Stimulated activated CD4-positive, alpha-beta T cell treated with anti-CD3 and anti-CD28 coated beads, Interleukin-12 subunit alpha, Interleukin-12 subunit beta, amount 100 ng/mL, for 48 hours (primary cell): ENCODE measurements at regions not wholly inside any gene's neighbourhood (a gene's known extent, or its start where the extent isn't known, plus 50 kb on each side); places are given as distances from the start of the nearest gene placed in this dataset.
"Not testable (repeated sequence)": the region's sequence is repeated elsewhere in the genome, so short reads cannot be mapped to it uniquely, and the experiment has no call there.

Experiments used
- DNase-seq, 3 donors: peaks; one replicate each; pipeline ENCODE4 v3.0.0-alpha.2; 2020; ENCODE audit warnings: low read depth in 2 of 3, low spot score in 1 of 3

DNA sequence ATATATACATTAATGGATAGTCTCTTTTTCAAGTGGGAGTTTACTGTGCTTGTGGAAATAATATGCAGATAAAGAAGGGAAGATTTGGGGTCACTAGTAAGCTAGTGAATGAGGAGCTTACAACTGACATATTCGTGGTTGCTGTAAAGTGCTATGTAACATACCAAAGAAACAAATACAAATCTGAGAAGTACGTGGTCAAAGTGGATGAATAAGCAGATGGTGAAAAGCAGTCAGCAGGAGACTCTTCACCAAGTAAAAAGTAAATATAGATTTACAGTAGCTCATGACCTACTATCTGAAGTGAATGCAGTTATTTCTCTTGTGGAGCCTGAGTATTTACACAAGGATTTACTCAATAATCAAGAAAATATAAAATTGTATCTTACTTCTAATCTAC is 136.6 kb upstream of the ELAC2 start:
- no peak for DNase-seq

DNA sequence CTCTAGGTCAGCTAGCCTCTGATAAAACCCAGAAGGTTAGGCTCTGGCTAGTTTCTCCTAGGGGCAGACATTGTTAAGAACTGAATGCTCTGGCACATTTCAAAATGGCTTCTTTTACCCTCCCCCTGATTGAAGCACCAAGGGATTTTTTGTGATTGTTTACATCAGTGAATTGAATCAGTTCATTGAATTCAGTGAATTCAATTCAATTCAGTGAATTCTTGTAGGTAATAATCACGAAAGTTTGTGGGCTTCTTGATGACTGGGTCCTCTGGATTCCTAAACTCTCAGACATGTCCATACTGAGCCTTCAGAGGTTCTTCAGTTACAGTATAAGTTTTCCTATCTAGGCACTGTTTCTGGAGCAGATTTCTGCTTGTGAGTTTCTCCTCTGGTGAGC is 135.2 kb upstream of the ELAC2 start:
- DNase-seq: no peak

DNA sequence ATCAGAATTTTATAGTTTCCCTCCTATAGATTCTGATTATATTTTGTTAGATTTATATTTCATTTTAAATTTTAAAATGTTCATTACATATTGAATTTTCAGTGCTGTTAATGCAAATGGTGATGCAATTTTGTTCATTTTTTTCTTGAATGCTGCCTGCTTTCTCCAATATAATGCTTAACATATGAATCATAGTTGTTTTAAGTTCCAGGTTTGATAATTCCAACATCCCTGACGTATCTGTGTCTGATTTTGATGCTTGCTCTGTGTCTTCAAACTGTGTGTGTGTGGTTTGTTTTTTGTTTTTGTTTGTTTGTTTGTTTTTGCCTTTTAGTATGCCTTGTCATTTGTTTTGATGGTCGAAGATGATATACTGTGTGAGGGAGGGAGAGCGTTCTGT is 134.7 kb upstream of the ELAC2 start:
- no peak for DNase-seq

DNA sequence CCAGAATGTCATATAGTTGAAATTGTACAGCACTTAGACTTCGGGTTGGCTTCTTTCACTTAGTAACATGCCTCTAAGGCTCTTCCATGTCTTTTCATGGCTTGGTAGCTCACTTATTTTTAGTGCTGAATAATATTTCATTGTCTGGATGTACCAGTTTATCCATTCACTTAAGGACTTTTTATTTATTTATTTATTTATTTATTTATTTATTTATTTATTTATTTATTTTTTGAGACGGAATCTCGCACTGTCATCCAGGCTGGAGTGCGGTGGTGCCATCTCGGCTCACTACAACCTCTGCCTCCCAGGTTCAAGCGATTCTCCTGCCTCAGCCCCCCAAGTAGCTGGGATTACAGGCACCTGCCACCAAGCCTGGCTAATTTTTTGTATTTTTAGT is 132.9 kb upstream of the ELAC2 start:
- DNase-seq: not testable (repeated sequence)

DNA sequence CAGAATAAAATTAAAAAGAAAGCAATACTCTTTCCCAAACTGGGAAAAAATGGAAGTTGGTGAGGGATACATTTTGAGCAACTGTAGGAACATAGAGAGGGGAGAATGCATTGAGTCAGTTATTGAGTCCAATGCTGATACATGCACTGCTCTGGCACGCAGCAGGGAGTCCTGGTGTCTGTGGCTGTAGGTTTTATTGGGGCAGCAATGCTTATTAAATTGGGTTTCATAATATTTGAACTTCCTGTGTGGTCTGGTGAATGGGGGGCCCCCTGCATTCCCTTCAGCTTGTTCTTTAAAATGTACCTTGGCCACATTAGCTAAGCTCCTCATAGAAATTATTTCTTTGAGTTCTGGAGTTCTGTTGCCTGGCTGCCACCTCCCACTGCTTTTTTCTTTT is 125.2 kb upstream of the ELAC2 start:
- DNase-seq: no peak

DNA sequence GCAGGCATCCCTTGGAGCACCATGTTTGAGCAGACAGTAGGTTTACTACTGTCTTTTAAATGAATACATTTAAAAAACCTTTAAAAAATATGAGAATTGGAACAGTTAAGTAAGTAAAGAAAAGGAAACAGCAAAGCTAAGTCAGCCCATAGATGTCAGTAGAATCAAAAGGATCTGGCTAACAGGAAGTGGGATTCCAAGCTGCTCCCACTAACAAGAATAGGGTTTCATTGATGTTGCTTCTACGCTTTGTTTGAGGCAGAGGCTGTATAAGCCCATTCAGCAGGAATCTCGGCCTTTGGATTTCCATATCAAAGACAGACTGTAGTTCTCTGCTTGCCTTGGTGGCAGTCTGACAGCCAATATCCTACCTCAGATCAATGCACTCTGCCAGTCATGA is 122.9 kb upstream of the ELAC2 start:
- no peak for DNase-seq

DNA sequence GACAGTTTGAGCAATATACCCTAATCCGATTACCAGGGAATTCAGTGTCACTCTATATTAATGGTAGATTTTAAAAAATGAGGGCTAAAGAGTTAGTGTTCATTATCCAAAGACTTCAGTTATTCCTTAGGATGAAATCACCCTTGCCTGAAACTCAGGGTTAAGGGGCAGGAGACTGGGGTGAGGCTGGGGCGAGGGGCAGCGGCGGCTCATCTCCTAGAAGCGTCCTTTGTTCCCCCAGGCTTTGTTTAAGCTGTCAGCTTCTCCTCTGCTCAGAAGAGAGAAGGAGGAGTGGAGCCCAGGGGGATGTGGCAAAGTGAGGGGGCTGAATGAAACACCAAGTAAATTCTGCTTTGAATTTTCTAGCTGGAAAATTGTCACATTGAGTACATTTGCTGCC is 117.7 kb upstream of the ELAC2 start:
- DNase-seq: no peak

DNA sequence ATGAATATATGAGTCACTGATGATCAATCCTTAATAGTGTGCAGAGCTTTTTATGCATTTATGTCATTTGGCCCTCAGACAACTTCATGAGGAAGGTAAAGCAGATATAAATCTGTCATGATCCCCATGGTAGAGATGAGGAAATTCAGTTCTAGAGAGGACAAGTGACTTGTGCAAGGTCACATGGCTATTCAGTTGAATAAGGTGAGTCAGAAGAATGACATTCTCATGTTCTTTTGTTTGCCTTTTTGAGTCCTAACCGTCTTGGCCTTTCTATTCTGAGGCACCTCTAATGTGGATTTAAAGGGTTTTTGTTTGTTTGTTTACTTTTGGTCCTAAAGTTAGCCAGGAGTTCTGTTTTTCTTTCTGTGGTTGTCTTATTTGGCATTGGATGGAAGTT is 116.2 kb upstream of the ELAC2 start:
- DNase-seq: no peak

DNA sequence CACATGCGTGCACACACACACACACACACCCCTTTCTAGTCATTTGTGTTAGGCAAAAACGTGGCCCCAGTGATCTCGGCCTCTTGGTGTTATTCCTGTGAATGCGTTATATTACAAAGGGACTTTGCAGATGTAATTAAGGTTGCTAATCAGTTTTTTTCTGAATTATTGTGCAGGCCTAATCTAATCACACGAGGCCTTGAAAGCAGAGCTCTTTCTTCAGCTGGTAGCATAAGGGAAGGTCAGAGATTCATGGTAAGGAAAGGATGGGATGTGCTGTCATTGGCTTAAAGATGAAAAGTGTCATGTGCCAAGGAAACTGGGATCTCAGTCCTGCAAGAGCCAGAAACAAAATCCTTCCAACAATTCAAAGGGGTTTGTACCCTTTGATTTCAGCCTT is 113.4 kb upstream of the ELAC2 start:
- no peak for DNase-seq

DNA sequence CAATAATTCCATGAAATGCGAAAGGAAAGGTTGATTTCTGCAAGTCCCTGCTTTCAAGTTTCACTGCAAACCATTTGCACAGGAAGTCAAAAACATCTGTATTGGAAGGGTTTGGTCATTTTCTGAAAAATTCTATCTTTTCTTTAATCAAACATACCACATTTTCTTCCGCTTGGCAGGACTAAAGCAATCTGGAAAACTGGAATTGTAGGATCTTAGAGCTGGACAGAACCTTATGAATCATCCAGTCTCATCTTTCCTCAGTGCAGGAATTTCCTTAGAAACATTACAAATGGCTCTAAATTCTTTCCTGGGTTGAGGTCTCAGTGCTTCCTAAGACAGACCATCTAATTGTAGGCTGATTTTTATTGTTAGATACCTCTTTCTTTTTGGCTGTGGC is 111.5 kb upstream of the ELAC2 start:
- DNase-seq: no peak

DNA sequence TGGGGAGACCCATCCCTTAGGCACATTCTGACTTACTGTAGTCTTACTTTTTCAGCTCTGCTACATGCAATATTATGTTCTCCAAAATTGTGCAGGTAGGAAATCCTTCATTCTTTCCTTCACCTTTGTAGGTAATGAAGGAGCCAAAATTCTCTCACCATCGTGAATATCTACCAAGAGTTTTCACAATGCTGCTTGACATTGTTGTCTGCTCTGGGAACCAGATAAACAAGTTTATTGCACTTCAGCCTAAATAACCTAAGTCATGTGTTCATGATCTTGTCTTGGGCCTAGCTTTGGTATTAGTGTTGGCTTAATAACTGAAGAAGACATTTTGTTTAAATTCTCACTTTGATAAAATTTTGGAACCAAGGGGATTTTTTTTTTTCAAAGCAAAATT is 110.8 kb upstream of the ELAC2 start:
- no peak for DNase-seq

DNA sequence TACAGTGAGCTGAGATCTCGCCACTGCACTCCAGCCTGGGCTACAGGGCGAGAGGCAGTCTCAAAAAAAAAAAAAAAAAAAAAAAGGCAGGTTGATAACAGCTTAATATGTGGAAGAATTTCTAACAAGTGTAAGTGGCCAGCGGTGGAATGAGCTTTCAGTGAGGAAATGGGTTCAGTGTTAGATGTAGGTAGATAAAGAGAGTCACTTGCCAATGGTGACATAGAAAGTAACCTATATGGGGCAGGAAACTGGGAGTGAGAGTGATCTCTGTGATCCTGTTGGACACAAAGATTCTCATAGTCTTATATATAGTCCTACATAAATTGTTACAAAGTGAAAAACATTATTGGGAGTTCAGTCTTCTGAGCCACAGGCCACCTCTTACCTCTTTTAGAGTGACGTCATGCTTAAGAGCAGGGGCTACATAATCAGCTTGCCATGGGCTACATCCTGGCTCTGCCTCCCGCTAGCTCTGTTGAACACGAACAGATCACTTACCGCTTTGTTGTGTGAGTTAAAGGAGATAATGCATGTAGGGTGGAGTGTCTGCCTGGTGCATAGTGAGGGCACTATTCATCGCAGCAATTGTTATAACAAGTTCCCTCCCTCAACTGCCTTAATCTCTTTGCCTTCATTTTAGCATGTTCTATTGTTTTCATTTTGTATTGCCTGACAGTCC is 110.2 kb upstream of the ELAC2 start:
- DNase-seq: no peak

DNA sequence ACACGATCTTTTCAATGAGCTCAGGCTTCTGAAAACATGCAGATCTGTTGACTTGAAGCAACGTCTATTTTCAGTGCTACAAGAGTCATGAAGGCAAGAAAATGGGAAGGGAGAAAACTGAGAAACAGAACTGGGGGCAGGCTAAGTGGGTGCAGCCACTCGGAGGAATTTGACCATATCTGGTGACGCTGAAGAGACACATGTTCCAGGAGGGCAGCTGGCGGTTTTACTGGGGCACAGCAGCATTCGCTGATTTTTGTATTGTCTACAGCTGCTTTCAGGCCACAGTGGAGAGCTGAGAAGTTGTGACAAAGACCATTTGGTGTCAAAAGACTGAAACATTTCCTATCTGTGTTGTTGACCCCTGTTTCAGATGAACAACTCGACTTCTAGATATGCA is 103.0 kb upstream of the ELAC2 start:
- no peak for DNase-seq

DNA sequence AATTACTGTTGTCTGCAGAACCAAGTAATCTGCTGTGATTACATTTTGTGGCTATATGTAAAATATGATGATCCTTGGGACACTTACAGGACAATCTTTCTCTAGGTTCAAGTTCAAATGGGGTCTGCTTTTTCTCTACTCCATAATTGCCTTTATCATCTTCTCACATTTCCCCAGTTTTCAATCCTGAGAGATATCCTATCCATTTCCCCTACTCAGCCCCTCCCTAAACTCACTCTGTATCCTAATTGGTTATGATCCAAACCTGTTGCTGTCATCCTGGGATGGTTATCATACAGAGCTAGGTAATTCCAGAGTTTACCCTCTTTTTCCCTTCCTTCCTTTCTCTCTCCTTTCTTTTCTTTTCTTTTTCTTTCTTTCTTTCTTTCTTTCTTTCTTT is 100.5 kb upstream of the ELAC2 start:
- DNase-seq: no peak

DNA sequence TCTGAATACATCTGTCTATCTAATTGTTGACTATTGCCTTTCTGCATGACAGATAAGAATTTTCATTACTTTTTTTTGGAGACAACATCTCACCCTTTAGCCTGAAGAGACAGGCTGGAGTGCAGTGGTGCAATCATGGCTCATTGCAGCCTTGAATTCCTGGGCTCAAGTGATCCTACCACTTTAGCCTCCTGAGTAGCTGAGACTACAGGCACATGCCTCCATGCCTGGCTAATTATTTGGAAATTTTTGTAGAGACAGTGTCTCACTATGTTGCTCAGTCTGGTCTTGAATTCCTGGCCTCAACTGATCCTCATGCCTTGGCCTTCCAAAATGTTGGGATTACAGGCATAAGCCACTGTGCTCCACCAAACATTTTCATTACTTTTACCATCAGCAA is 99.8 kb upstream of the ELAC2 start:
- no peak for DNase-seq

DNA sequence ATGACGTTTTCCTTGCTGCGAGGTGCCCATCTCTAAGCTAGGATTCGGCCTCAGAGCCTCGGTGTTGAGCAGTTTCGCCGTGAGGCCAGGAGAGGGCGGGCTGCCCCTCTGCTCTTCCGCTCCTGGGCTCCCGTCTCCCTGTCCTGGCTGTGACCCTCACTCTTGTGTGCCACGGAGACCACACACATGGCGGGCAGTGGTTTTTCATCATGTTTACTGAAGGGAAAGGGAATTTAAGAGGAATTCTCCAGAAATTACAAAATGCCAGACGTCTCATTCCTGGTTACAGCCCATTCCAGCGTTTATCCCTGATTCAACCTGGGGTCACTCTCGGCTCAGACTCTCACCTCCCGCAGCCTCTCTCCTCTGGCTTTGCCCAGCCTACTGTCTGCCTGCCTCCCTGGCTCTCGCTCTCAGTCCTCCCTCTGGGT is 96.8 kb upstream of the ELAC2 start:
- peak in 1 of 3 donors; percentile 0 for DNase-seq

DNA sequence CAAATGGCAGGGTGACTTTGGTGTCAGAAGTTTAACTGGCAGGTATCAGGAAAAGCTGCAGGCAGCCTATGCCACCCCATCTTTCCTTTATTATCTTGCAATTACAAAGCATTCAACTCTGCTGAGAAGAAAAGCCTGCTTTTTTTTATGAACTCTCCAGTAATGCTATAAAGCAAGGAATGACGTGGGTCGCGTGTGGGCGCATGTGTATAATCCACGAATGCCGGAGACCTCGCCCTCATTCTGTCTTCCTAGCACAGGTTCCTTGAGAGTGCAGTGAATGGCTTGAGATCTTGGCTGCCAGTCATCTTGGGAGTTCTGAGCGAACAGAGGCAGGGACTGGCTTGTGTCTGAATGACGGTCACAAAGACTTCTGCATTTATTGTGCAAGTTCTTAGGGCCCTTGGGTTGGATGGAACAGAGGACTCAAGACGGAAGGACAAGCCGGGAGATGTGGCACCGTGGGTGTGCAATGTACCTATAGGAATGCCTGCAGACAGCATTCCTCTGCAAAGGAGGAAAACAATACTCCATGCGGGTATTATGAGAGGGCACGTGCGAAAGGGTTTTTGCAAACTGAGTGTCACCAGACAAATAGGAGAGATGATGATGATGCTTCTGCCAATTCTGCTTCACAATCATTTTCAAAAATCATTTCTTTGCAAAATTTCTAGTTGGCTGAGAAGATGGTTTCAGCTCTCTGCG is 96.1 kb upstream of the ELAC2 start:
- no peak for DNase-seq

DNA sequence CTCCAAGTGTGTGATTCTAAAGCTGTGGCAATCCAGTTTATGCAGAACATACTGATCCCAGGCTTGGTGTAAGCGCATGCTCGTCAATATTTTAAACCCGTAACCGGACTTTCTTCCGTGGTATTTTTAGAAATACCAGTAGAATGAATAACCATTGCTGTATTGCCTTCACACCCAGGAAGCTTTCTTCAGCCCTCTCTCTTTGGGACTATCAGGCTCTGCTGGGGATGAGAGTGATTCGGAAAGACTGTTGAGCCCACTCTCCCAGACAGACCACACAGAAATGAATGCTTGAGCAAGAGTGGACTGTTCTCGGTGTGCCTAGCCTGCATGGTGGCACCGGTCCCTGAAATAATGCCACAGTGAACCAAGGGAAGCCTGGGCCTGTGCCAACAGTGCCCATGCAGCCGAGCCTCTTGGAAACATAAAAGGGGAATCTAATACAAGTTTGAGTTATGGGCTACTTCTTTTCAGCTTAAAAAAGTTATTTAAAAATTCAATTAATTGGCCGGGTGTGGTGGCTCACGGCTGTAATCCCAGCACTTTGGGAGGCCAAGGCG is 89.9 kb upstream of the ELAC2 start:
- no peak for DNase-seq

DNA sequence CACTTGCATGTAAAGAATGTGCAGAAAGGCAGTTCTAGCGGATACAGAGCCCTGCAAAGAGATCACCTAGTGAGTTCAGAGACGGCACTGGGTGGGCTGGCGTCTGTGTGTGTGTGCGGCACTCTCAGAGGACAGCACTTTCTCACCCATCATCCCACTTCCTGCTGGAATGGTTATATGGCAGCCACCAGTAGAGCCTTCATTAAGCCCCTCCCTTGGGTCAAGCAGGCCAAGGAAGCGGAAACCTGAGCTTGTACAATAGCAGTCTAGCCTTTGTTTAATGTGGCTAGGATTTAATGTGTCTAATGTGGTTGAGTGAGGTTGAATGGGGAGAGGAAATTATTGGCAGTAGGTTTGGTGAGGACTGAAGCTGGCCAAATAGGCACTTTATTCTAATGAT is 88.3 kb upstream of the ELAC2 start:
- no peak for DNase-seq

DNA sequence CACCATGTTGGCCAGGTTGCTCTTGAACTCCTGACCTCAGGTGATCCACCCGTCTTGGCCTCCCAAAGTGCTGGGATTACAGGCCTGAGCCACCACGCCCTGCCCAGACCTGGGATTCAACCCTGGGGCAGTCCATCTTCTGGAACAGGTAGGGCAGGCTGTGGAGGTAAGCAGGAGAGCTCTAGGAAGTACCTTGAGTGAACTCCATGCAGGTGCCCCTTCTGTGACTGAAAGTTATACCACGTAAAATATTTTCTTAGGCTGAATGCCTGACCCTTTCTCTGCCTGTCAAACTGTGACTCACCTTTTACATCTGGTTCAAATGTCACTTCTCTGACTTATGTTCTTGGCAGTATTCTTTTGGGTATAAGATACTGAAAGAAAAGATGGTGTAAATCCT is 86.7 kb upstream of the ELAC2 start:
- DNase-seq: no peak

DNA sequence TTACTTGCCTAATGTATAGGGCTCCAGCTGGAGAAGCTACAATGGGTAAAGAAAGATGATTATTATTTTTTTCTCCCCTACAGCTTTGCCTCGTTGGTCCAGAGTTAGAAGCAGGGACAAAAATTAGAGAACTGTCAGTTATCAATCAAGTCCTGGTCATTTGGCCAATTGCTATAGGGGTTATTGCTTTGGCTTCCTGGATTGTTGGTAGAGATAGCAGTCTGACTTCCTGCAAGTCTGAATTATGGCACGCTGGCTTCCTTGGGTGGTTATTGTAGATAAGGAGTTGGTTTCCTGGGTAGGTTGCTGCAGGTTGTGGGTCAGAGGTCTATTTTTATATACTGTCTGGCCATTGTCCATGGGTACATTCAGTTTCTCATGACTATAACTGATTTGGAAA is 84.7 kb upstream of the ELAC2 start:
- DNase-seq: no peak

DNA sequence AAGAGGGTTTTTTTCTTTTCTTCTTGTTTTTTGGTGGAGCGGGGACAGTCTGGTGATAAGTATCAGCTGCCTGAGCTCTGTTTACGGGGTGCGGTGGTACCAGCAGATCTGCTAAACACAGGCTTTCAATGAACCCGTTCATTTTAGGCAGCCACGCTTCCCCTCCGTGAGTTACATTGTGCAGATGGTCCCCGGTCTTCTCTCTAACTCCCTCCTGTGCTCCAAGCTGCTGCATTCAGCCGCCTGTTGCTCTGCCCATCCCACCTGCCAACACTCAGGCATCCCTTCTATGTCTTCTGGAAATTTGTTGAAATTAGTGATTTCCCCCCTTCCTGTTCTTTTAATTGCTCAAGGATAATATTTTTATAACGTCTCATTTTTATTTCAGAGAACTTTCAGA is 82.1 kb upstream of the ELAC2 start:
- no peak for DNase-seq
